HG03108 (cell line): ENCODE measurements at regions not wholly inside any gene's neighbourhood (a gene's known extent, or its start where the extent isn't known, plus 50 kb on each side); places are given as distances from the start of the nearest gene placed in this dataset.
"Not testable (repeated sequence)": the region's sequence is repeated elsewhere in the genome, so short reads cannot be mapped to it uniquely, and the experiment has no call there.

ENCODE experiments used
- ATAC-seq: cut with Tn5 transposase; IDR thresholded peaks from one replicate; pipeline ENCODE4 v1.9.1; 2021; ENCODE audit warnings: moderate library complexity; ENCODE audit not compliant: unreplicated experiment

- no peak for ATAC-seq
Observed at GRCh38 chr9:115397591-115398312, 279.8 kb upstream of the TNC start.

- no peak for ATAC-seq
Observed at GRCh38 chr9:115398313-115398650, 280.3 kb upstream of the TNC start.

GRCh38 chr9:115398996-115399395, 281.0 kb upstream of the TNC start:
- ATAC-seq, result no peak

- no peak for ATAC-seq
Observed at GRCh38 chr9:115400796-115401195, 282.8 kb upstream of the TNC start.

- ATAC-seq, result no peak
Observed at GRCh38 chr9:115401756-115402327, 283.9 kb upstream of the TNC start.

GRCh38 chr9:115403753-115404152, 285.8 kb upstream of the TNC start:
- ATAC-seq, result no peak

- no peak for ATAC-seq
Observed at GRCh38 chr9:115404311-115404710, 286.4 kb upstream of the TNC start.

GRCh38 chr9:115411516-115411915, 293.6 kb upstream of the TNC start:
- ATAC-seq, result no peak

GRCh38 chr9:115411993-115412452, 294.1 kb upstream of the TNC start:
- ATAC-seq, result no peak

GRCh38 chr9:115412656-115413055, 294.7 kb upstream of the TNC start:
- ATAC-seq, result no peak

- ATAC-seq, result no peak
Observed at GRCh38 chr9:115413304-115413703, 295.3 kb upstream of the TNC start.

- no peak for ATAC-seq
Observed at GRCh38 chr9:115413766-115414382, 295.9 kb upstream of the TNC start.

GRCh38 chr9:115414561-115414960, 296.6 kb upstream of the TNC start:
- no peak for ATAC-seq

- no peak for ATAC-seq
Observed at GRCh38 chr9:115415450-115415849, 297.5 kb upstream of the TNC start.

- ATAC-seq, result peak; percentile 65
Observed at GRCh38 chr9:115416299-115416698, 298.3 kb upstream of the TNC start.

- ATAC-seq, result not testable (repeated sequence)
Observed at GRCh38 chr9:115418181-115418580, 300.2 kb upstream of the TNC start.

- no peak for ATAC-seq
Observed at GRCh38 chr9:115422932-115423440, 305.0 kb upstream of the TNC start.

- no peak for ATAC-seq
Observed at GRCh38 chr9:115423646-115424045, 305.7 kb upstream of the TNC start.

- no peak for ATAC-seq
Observed at GRCh38 chr9:115425601-115426000, 307.6 kb upstream of the TNC start.

- no peak for ATAC-seq
Observed at GRCh38 chr9:115437418-115437817, 319.5 kb upstream of the TNC start.

GRCh38 chr9:115439641-115440040, 321.7 kb upstream of the TNC start:
- ATAC-seq, result no peak

GRCh38 chr9:115442054-115442453, 324.1 kb upstream of the TNC start:
- no peak for ATAC-seq
